Thyroid gland (tissue), 4 donors: ENCODE measurements at regions not wholly inside any gene's neighbourhood (a gene's known extent, or its start where the extent isn't known, plus 50 kb on each side); places are given as distances from the start of the nearest gene placed in this dataset.
"Not testable (repeated sequence)": the region's sequence is repeated elsewhere in the genome, so short reads cannot be mapped to it uniquely, and the experiment has no call there.

Experiments
- POLR2A ChIP-seq, 2 donors: fragments of 450-650 bp; IDR thresholded peaks; one replicate each; pipeline ENCODE4 v1.6.1; 2017; ENCODE audit warnings: antibody characterized with exemption in 2 of 2, mild to moderate bottlenecking in 2 of 2, moderate library complexity in 1 of 2
- TF ChIP-seq, protein P1 (sequence below), 6 experiments: fragments of 200-600 bp in 3 of 6; fragments of 450-650 bp in 3 of 6; sonication (generic) in 3 of 6; IDR thresholded peaks; one replicate each; pipeline ENCODE4 v1.5.1; 2016 to 2019; ENCODE audit warnings: antibody characterized with exemption in 6 of 6, mild to moderate bottlenecking in 2 of 6, inconsistent platforms in 1 of 6, moderate library complexity in 1 of 6

DNA sequence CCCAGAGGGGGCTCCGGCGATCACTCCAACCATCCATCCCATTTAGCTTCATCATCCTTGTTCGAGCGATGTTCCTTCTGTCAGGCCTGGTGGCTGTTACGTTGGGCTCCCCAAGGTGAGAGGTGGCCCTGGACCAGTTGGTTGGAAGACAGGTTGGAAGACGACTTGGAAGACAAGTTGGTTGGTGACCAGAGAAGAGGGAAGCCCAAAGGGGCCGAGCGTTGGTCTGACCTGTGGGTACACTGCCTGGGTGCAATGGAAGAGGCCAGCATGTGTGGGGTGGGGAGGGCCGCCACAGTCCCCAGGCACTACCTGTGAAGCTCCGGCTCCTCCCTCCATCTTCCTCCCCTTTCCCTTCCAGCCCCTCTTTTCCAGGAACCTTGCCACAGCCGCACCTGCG lies 60.9 kb downstream of the GOLGA8B start:
- not testable (repeated sequence) for TF ChIP-seq POLR2A (IDR thresholded peaks at IDR 0.05)
- TF ChIP-seq, protein P1, sequence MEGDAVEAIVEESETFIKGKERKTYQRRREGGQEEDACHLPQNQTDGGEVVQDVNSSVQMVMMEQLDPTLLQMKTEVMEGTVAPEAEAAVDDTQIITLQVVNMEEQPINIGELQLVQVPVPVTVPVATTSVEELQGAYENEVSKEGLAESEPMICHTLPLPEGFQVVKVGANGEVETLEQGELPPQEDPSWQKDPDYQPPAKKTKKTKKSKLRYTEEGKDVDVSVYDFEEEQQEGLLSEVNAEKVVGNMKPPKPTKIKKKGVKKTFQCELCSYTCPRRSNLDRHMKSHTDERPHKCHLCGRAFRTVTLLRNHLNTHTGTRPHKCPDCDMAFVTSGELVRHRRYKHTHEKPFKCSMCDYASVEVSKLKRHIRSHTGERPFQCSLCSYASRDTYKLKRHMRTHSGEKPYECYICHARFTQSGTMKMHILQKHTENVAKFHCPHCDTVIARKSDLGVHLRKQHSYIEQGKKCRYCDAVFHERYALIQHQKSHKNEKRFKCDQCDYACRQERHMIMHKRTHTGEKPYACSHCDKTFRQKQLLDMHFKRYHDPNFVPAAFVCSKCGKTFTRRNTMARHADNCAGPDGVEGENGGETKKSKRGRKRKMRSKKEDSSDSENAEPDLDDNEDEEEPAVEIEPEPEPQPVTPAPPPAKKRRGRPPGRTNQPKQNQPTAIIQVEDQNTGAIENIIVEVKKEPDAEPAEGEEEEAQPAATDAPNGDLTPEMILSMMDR (IDR thresholded peaks at IDR 0.05) = not testable (repeated sequence)
